Peyer's patch (tissue), 4 donors: ENCODE measurements at regions not wholly inside any gene's neighbourhood (a gene's known extent, or its start where the extent isn't known, plus 50 kb on each side); places are given as distances from the start of the nearest gene placed in this dataset.
"Not testable (repeated sequence)": the region's sequence is repeated elsewhere in the genome, so short reads cannot be mapped to it uniquely, and the experiment has no call there.

Source experiments
- DNase-seq, 3 donors: peaks; one replicate each; pipeline ENCODE4 v3.0.0-alpha.2; 2017 to 2019
- H3K27ac ChIP-seq, 4 donors: fragments of 200-600 bp; sonication (generic); one replicate each; pipeline ENCODE4 v1.5.1; 2016 to 2019
- H3K27me3 ChIP-seq, 2 donors: fragments of 200-600 bp; sonication (generic); one replicate each; pipeline ENCODE4 v1.5.1; 2019
- H3K36me3 ChIP-seq, 3 donors: fragments of 200-600 bp; sonication (generic); one replicate each; pipeline ENCODE4 v1.5.1; 2016 to 2019
- H3K4me1 ChIP-seq, 4 donors: fragments of 200-600 bp; sonication (generic); one replicate each; pipeline ENCODE4 v1.5.1; 2016 to 2019
- H3K4me3 ChIP-seq, 4 donors: fragments of 200-600 bp; sonication (generic); 1 replicate in 3 of 4; 2 replicates in 1 of 4; pipeline ENCODE4 v1.5.1; 2016 to 2019; ENCODE audit warnings: mild to moderate bottlenecking in 1 of 4
- H3K9me3 ChIP-seq, 4 donors: fragments of 200-600 bp; sonication (generic); one replicate each; pipeline ENCODE4 v1.5.1; 2016 to 2019; ENCODE audit warnings: mild to moderate bottlenecking in 1 of 4
- POLR2A ChIP-seq, 2 donors: fragments of 450-650 bp; IDR thresholded peaks; one replicate each; pipeline ENCODE4 v1.5.1; 2017; ENCODE audit warnings: antibody characterized with exemption in 2 of 2, mild to moderate bottlenecking in 2 of 2, moderate library complexity in 2 of 2
- TF ChIP-seq, protein P1 (sequence below), 6 experiments: fragments of 450-650 bp in 4 of 6; fragments of 200-600 bp in 2 of 6; sonication (generic) in 1 of 6; IDR thresholded peaks; one replicate each; pipeline ENCODE4 v1.5.1; 2017 to 2019; ENCODE audit warnings: antibody characterized with exemption in 6 of 6, mild to moderate bottlenecking in 3 of 6, moderate library complexity in 1 of 6

DNA sequence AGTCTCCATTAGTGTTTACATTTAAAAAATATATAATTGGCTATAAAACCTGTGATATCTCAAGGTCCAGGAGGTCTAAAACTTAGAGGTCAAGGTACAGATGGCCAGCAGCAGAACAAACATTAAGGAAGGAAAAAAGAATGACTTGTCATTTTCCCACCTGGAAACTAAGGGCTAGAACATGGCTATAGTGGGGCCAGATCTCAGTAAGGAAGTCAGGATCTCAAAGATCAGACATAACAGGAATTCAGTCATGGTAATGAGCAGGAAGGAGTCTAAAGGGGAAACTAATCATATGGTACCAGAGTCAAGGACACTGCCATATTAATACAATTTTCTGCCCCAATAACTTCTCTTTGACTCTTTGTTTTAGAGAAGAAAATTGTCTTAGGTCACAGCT is 1018.8 kb downstream of the PLA2G4A start:
- no peaks in the 10 kb centered on the region for H3K9me3 ChIP-seq
- H3K27me3 ChIP-seq, result no peaks in the 10 kb centered on the region
- no peaks in the 10 kb centered on the region for H3K36me3 ChIP-seq
- no peak overlapping the region for H3K4me3 ChIP-seq
- DNase-seq, result no peak
- TF ChIP-seq, protein P1, sequence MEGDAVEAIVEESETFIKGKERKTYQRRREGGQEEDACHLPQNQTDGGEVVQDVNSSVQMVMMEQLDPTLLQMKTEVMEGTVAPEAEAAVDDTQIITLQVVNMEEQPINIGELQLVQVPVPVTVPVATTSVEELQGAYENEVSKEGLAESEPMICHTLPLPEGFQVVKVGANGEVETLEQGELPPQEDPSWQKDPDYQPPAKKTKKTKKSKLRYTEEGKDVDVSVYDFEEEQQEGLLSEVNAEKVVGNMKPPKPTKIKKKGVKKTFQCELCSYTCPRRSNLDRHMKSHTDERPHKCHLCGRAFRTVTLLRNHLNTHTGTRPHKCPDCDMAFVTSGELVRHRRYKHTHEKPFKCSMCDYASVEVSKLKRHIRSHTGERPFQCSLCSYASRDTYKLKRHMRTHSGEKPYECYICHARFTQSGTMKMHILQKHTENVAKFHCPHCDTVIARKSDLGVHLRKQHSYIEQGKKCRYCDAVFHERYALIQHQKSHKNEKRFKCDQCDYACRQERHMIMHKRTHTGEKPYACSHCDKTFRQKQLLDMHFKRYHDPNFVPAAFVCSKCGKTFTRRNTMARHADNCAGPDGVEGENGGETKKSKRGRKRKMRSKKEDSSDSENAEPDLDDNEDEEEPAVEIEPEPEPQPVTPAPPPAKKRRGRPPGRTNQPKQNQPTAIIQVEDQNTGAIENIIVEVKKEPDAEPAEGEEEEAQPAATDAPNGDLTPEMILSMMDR (IDR thresholded peaks at IDR 0.05), result no peak
- no peak for TF ChIP-seq POLR2A (IDR thresholded peaks at IDR 0.05)
- H3K4me1 ChIP-seq, result no peaks in the 10 kb centered on the region
- no peak overlapping the region for H3K27ac ChIP-seq

DNA sequence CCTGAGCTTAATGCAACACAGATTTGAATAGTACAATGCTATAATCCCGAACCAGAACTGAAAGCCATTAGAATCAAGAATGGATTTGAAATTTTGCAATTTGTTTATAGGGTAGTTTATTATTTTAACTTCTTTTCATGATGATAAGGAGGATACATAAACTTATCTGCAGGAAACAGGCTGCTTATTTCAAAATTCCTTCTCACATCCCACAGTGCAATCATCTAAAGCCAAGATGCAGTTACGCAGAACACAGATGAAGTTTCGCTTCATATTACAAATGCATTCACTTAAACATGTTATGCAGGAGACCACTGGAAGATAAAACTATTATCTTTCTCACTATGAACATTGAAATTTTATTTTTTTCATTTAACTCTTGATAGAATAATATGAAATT is 1019.6 kb downstream of the PLA2G4A start:
- Histone ChIP-seq H3K9me3 (no peaks in the 10 kb centered on the region), H3K27ac (no peak overlapping the region), H3K4me3 (no peak overlapping the region), H3K36me3 (no peaks in the 10 kb centered on the region), H3K27me3 (no peaks in the 10 kb centered on the region), H3K4me1 (no peaks in the 10 kb centered on the region)
- TF ChIP-seq, protein P1 (IDR thresholded peaks at IDR 0.05), result no peak
- no peak for TF ChIP-seq POLR2A (IDR thresholded peaks at IDR 0.05)
- no peak for DNase-seq

DNA sequence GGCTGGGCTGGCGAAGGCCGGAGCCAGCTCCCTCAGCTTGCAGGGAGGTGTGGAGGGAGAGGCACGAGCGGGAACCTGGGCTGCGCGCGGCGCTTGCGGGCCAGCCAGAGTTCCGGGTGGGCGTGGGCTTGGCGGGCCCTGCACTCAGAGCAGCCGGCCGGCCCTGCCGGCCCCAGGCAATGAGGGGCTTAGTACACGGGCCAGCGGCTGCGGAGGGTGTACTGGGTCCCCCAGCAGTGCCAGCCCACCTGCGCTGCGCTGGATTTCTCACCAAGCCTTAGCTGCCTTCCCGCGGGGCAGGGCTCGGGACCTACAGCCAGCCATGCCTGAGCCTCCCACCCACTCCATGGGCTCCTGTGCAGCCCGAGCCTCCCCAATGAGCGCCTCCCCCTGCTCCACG is 1021.4 kb downstream of the PLA2G4A start:
- H3K9me3 ChIP-seq, H3K27me3 ChIP-seq, H3K4me3 ChIP-seq, H3K36me3 ChIP-seq, DNase-seq, H3K27ac ChIP-seq, H3K4me1 ChIP-seq: not testable (repeated sequence)

DNA sequence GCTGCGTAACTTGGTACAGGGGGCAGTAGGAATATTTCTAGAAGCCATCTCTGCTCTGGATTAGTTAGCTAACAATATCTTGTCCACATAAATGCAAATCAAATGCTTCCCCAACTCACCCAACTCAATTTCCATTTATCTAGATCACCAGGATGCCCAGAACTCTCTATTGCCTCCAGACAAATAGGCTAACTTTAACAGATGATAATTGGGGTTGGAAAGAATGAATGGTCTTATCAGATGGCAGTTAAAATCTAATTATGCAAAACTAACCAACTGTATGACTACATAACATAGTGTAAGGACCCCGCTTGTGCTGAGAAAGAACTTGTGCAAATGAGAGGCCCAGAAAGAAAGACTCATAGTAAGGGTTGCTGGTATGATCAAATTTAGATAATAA is 1024.8 kb downstream of the PLA2G4A start:
- DNase-seq, result no peak
- TF ChIP-seq, protein P1 (IDR thresholded peaks at IDR 0.05), result no peak
- no peak for TF ChIP-seq POLR2A (IDR thresholded peaks at IDR 0.05)
- no peaks in the 10 kb centered on the region for H3K9me3 ChIP-seq
- H3K36me3 ChIP-seq, result no peaks in the 10 kb centered on the region
- H3K27me3 ChIP-seq, result no peaks in the 10 kb centered on the region
- H3K4me3 ChIP-seq, result no peak overlapping the region
- no peaks in the 10 kb centered on the region for H3K4me1 ChIP-seq
- H3K27ac ChIP-seq, result no peak overlapping the region

DNA sequence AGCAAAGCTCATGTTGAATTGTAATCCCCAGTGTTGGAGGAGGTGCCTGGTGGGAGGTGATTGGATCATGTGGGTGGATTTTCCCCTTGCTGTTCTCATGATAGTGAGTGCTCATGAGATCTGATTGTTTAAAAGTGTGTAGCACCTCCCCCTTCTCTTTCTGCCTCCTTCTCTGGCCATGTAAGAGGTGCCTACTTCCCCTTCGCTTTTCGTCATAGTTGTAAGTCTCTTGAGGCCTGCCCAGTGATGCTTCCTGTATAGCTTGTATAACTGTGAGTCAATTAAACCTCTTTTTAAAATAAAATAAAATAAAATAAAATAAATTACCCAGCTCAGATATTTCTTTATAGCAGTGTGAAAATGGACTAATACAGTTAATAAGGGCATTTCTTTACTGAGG is 1025.7 kb downstream of the PLA2G4A start:
- Histone ChIP-seq H3K36me3 (no peaks in the 10 kb centered on the region), H3K4me1 (no peaks in the 10 kb centered on the region), H3K27ac (no peak overlapping the region), H3K9me3 (no peaks in the 10 kb centered on the region), H3K27me3 (no peaks in the 10 kb centered on the region), H3K4me3 (no peak overlapping the region)
- TF ChIP-seq, protein P1 (IDR thresholded peaks at IDR 0.05), result no peak
- no peak for TF ChIP-seq POLR2A (IDR thresholded peaks at IDR 0.05)
- no peak for DNase-seq

DNA sequence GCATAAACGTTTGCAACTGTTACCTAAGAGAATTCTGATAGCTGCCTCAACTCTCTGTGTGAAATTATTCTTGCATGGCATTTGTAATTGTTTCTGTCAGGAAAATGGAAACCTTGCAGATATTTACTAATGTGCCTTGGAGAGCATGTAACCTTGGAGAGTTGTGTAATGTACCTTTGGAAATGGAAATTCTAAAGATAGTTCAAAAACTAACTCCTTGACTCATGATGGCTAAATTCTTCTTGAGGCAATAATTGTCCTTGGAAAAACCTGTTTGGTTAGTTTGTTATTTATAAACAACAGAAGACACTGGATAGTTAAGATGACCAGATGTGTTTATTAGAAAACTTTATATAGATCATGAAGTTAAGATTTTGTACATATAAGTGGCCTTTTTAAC is 1033.8 kb downstream of the PLA2G4A start:
- DNase-seq, result no peak
- Histone ChIP-seq H3K9me3 (no peaks in the 10 kb centered on the region), H3K4me3 (no peak overlapping the region), H3K36me3 (no peaks in the 10 kb centered on the region), H3K27ac (no peak overlapping the region), H3K4me1 (no peaks in the 10 kb centered on the region), H3K27me3 (no peaks in the 10 kb centered on the region)
- TF ChIP-seq, protein P1 (IDR thresholded peaks at IDR 0.05), result no peak
- TF ChIP-seq POLR2A (IDR thresholded peaks at IDR 0.05), result no peak
